PFSK-1 (cell line): ENCODE measurements at regions not wholly inside any gene's neighbourhood (a gene's known extent, or its start where the extent isn't known, plus 50 kb on each side); places are given as distances from the start of the nearest gene placed in this dataset.

Experiments used
- FOXP2 ChIP-seq: optimal IDR thresholded peaks from 2 replicates; pipeline ENCODE3; 2011; ENCODE audit warnings: borderline replicate concordance, control low read depth, inconsistent platforms; ENCODE audit not compliant: insufficient read depth; ENCODE audit errors: extremely low read length, extremely low read depth
- POLR2AphosphoS5 ChIP-seq: IDR thresholded peaks from 2 replicates; pipeline ENCODE4 v1.6.1; 2012; ENCODE audit warnings: low read depth, mild to moderate bottlenecking, control low read depth, low read length, moderate library complexity
- REST ChIP-seq, 2 experiments: IDR thresholded peaks; 2 replicates each; pipeline versions ENCODE4 v1.6.1 to v1.8.0; 2011 to 2012; ENCODE audit warnings: low read depth in 2 of 2, low read length in 2 of 2, control low read depth in 1 of 2, inconsistent platforms in 1 of 2, mild to moderate bottlenecking in 1 of 2, moderate library complexity in 1 of 2; ENCODE audit not compliant: insufficient read depth in 1 of 2
- SIN3A ChIP-seq: IDR thresholded peaks from 2 replicates; pipeline ENCODE4 v1.6.1; 2012; ENCODE audit warnings: mild to moderate bottlenecking, low read length, moderate library complexity, borderline replicate concordance; ENCODE audit not compliant: insufficient read depth
- TAF1 ChIP-seq: IDR thresholded peaks from 2 replicates; pipeline ENCODE4 v1.6.1; 2012; ENCODE audit warnings: low read length, control low read depth, borderline replicate concordance; ENCODE audit not compliant: insufficient read depth

- TF ChIP-seq TAF1 (no peak), FOXP2 (no peak)
These were observed 142.1 kb downstream of the CPEB2 start for GRCh38 chr4:15144249-15144966.

GRCh38 chr4:15144967-15145295 is 142.7 kb downstream of the CPEB2 start:
- no peak for TF ChIP-seq SIN3A
- no peak for TF ChIP-seq FOXP2
- no peak for TF ChIP-seq REST (IDR thresholded peaks at IDR 0.05; ENCODE audit: insufficient read depth in 1 of 2, low read depth in 2 of 2, low read length in 2 of 2)
- TF ChIP-seq TAF1, result no peak
- no peak for TF ChIP-seq POLR2AphosphoS5

- TF ChIP-seq FOXP2 (no peak), REST (IDR thresholded peaks at IDR 0.05; ENCODE audit: insufficient read depth in 1 of 2, low read depth in 2 of 2, low read length in 2 of 2) (no peak), TAF1 (no peak), SIN3A (no peak), POLR2AphosphoS5 (no peak)
These were observed 143.4 kb downstream of the CPEB2 start for GRCh38 chr4:15145709-15146108.

GRCh38 chr4:15147714-15148113 is 145.4 kb downstream of the CPEB2 start:
- no peak for TF ChIP-seq TAF1
- no peak for TF ChIP-seq FOXP2
- no peak for TF ChIP-seq SIN3A
- TF ChIP-seq REST (IDR thresholded peaks at IDR 0.05; ENCODE audit: insufficient read depth in 1 of 2, low read depth in 2 of 2, low read length in 2 of 2), result no peak
- TF ChIP-seq POLR2AphosphoS5, result no peak

GRCh38 chr4:15148199-15148598 is 145.9 kb downstream of the CPEB2 start:
- TF ChIP-seq TAF1 (no peak), SIN3A (no peak), POLR2AphosphoS5 (no peak), REST (IDR thresholded peaks at IDR 0.05; ENCODE audit: insufficient read depth in 1 of 2, low read depth in 2 of 2, low read length in 2 of 2) (no peak), FOXP2 (no peak)
